ENCODE measurements at regions not wholly inside any gene's neighbourhood (a gene's known extent, or its start where the extent isn't known, plus 50 kb on each side); places are given as distances from the start of the nearest gene placed in this dataset.

- no peak for DNase-seq
- Histone ChIP-seq H3K4me3 (no peak overlapping the region), H3K9me3 (no peaks in the 10 kb centered on the region), H3K36me3 (ENCODE audit: low read depth, missing control alignments) (no peaks in the 10 kb centered on the region), H3K4me1 (no peaks in the 10 kb centered on the region), H3K27ac (no peak overlapping the region), H3K27me3 (no peaks in the 10 kb centered on the region)
- no peak for TF ChIP-seq CTCF (IDR thresholded peaks at IDR 0.05)
- TF ChIP-seq POLR2A (IDR thresholded peaks at IDR 0.05): no peak
- WGBS, 2 donors: 47 to 50% methylated on average over 2 of the region's 2 CpGs
- intact Hi-C loops (cut with DNase I; ENCODE audit: low total_unique reads): no loop called here
Measured at GRCh38 chr3:71991681-71992080, 206.7 kb upstream of the PROK2 start.

GRCh38 chr3:71991046-71991445, 206.1 kb upstream of the PROK2 start:
- DNase-seq: no peak
- WGBS, 2 donors: 91 to 95% methylated on average over 3 of the region's 3 CpGs
- no peak overlapping the region for H3K4me3 ChIP-seq
- no peaks in the 10 kb centered on the region for H3K9me3 ChIP-seq
- H3K27me3 ChIP-seq: no peaks in the 10 kb centered on the region
- no peaks in the 10 kb centered on the region for H3K36me3 ChIP-seq (ENCODE audit: low read depth, missing control alignments)
- intact Hi-C loops (cut with DNase I; ENCODE audit: low total_unique reads): no loop called here
- no peak overlapping the region for H3K27ac ChIP-seq
- H3K4me1 ChIP-seq: no peaks in the 10 kb centered on the region
- TF ChIP-seq POLR2A (IDR thresholded peaks at IDR 0.05) (no peak), CTCF (IDR thresholded peaks at IDR 0.05) (no peak)

GRCh38 chr3:71990545-71990944, 205.6 kb upstream of the PROK2 start:
- no peaks in the 10 kb centered on the region for H3K36me3 ChIP-seq (ENCODE audit: low read depth, missing control alignments)
- intact Hi-C loops (cut with DNase I; ENCODE audit: low total_unique reads): no loop called here
- no peak for DNase-seq
- no peaks in the 10 kb centered on the region for H3K27me3 ChIP-seq
- no peaks in the 10 kb centered on the region for H3K9me3 ChIP-seq
- no peak overlapping the region for H3K27ac ChIP-seq
- TF ChIP-seq POLR2A (IDR thresholded peaks at IDR 0.05) (no peak), CTCF (IDR thresholded peaks at IDR 0.05) (no peak)
- H3K4me1 ChIP-seq: no peaks in the 10 kb centered on the region
- no peak overlapping the region for H3K4me3 ChIP-seq

GRCh38 chr3:71989165-71989564, 204.2 kb upstream of the PROK2 start:
- no peaks in the 10 kb centered on the region for H3K27me3 ChIP-seq
- DNase-seq: no peak
- no peak for TF ChIP-seq POLR2A (IDR thresholded peaks at IDR 0.05)
- TF ChIP-seq CTCF (IDR thresholded peaks at IDR 0.05): no peak
- H3K36me3 ChIP-seq (ENCODE audit: low read depth, missing control alignments): no peaks in the 10 kb centered on the region
- intact Hi-C loops (cut with DNase I; ENCODE audit: low total_unique reads): no loop called here
- no peaks in the 10 kb centered on the region for H3K4me1 ChIP-seq
- no peaks in the 10 kb centered on the region for H3K9me3 ChIP-seq
- no peak overlapping the region for H3K4me3 ChIP-seq
- WGBS, 2 donors: 95 to 100% methylated on average over 3 of the region's 4 CpGs
- H3K27ac ChIP-seq: no peak overlapping the region

- Histone ChIP-seq H3K36me3 (ENCODE audit: low read depth, missing control alignments) (no peaks in the 10 kb centered on the region), H3K27ac (no peak overlapping the region), H3K4me3 (no peak overlapping the region), H3K4me1 (no peaks in the 10 kb centered on the region), H3K9me3 (no peaks in the 10 kb centered on the region), H3K27me3 (no peaks in the 10 kb centered on the region)
- WGBS, 2 donors: 74 to 79% methylated on average over 5 of the region's 5 CpGs
- intact Hi-C loops (cut with DNase I; ENCODE audit: low total_unique reads): no loop called here
- TF ChIP-seq CTCF (IDR thresholded peaks at IDR 0.05) (no peak), POLR2A (IDR thresholded peaks at IDR 0.05) (no peak)
- DNase-seq: no peak
Measured at GRCh38 chr3:71987828-71988227, 202.9 kb upstream of the PROK2 start.

All from testis (tissue), 2 donors.